HG02981 (cell line): ENCODE measurements at regions not wholly inside any gene's neighbourhood (a gene's known extent, or its start where the extent isn't known, plus 50 kb on each side); places are given as distances from the start of the nearest gene placed in this dataset.
"Not testable (repeated sequence)": the region's sequence is repeated elsewhere in the genome, so short reads cannot be mapped to it uniquely, and the experiment has no call there.

Experiments
- ATAC-seq: cut with Tn5 transposase; IDR thresholded peaks from one replicate; pipeline ENCODE4 v1.9.1; 2021; ENCODE audit warnings: mild to moderate bottlenecking, moderate library complexity; ENCODE audit not compliant: unreplicated experiment

- ATAC-seq = no peak
Measured at GRCh38 chr10:33673839-33674415, 339.5 kb upstream of the NRP1 start.

- ATAC-seq = no peak
Measured at GRCh38 chr10:33669904-33670303, 335.4 kb upstream of the NRP1 start.

GRCh38 chr10:33666686-33667480 is 332.4 kb upstream of the NRP1 start:
- ATAC-seq = no peak

DNA sequence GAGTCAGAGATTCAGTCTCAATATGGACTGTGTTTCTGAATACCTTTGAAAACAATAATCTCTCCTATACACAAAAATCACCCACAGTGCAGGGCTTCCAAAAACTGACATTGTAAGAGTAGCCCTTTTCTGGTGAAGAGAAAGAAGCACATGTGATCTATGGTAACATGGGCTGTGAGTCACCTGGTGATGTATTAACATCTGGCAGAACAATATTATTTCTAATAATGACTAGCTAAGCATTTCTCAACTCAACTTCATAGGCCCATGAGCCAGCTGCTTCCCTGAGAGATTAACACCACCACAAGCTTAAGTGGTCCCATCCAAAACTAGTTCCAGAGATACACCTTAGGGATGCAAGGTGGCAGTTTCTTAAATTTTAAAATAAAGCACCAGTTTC is 331.0 kb upstream of the NRP1 start:
- no peak for ATAC-seq

- no peak for ATAC-seq
Measured at GRCh38 chr10:33664070-33664469, 329.6 kb upstream of the NRP1 start.

DNA sequence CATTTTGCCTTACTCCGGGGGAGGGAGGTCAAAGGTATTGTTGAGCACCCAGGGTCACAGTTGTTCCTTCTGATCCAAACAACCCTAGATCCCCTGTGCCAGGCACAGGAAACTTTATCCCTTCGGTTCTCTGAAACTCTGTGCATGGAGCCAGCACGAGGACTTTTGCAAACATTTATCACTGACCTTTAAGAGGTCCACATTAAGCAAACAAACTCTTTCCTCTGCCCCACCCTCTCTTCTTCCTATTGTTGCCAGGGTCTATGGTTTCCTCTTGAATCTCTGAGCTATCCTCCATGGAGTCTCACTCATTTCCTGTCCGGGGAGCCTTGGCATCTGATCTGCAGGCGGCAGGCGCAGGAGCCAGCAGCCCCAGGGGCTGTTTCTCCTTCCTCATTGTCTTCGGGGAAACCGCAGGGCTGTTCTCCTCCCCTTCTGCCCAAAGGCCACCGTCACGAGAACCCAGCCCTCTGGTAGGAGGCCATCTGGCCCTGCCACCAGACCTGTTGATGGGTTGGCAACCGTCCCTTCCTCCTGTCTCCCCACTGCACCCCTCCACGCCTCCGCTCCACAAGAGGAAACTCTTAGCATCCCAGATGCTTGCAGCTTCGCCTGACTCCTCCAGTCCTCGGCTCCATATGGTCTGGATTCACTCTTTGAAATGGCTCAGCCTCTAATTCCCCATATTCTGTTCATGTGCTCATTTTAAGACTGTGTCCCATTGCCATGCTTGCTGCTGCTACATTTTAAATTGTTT is 327.3 kb upstream of the NRP1 start:
- ATAC-seq = no peak

DNA sequence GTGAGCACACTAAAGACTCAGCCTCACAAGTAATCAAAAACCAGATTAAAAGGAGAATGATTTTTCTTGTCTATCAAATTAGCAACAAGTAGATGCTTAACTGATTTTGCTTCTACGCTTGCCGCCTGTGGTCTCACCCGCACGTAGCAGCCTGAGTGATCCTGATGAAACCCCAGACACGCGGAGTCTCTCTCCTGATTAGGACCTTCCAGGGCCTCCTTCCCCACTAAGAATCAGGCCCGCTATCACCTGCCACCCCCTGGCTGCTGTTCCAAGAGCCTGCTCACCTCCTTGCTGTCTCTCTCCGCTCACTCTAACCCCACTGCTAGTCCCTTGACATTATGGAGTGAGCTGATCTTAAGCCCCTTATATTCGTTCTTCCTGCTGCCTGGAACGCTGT is 325.9 kb upstream of the NRP1 start:
- no peak for ATAC-seq

DNA sequence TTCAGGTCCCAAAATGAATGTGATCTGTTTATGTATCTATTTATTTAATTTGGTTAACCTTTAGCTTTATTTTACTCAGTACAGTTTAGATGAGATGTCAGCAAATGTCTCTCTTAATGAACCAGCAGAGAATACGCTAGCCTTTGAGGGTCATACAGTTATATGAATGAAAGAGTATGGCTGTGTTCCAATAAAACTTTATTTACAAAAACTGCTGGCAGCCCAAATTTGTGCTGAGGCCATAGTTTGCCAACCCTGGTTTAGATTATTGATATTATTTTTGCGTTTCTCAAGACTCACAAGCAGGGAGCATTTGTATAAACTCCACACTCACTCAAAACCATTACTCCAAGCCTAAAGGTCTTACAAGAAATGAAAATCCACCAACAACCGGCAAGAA is 323.4 kb upstream of the NRP1 start:
- no peak for ATAC-seq

- ATAC-seq = no peak
Measured at GRCh38 chr10:33657154-33657908, 322.9 kb upstream of the NRP1 start.

- no peak for ATAC-seq
Measured at GRCh38 chr10:33655921-33656320, 321.5 kb upstream of the NRP1 start.

GRCh38 chr10:33655165-33655815 is 320.8 kb upstream of the NRP1 start:
- no peak for ATAC-seq

GRCh38 chr10:33653584-33654367 is 319.3 kb upstream of the NRP1 start:
- ATAC-seq = no peak

DNA sequence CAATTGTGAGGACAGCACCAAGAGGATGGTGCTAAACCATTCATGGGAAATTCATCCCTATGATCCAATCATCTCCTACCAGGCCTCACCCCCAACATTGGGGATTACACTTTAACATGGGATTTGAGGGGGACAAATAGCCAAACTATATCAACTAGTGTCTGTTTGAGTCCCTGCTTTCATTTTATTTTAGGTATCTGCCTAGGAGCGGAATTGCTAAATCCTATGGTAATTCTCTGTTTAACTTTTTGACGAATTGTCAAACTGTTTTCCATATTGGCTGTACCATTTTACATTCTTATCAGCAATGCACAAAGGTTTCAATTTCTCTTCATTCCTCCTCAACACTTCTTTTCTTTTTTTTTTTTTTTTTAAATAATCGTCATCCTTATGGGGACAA is 318.4 kb upstream of the NRP1 start:
- ATAC-seq = no peak

DNA sequence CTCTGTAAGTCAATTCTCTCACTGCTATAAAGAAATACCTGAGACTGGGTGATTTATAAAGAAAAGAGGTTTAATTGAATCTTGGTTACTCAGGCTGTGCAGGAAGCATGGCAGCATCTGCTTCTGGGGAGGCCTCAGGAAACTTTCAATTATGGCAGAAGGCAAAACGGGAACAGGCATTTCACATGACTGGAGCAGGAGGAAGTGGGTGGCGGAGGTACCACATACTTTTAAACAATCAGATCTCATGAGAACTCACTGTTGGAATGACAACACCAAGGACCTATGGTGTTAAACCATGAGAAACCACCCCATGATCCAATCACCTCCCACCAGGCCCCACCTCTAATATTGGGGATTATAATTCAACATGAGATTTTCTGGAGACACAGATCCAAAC is 315.7 kb upstream of the NRP1 start:
- not testable (repeated sequence) for ATAC-seq

DNA sequence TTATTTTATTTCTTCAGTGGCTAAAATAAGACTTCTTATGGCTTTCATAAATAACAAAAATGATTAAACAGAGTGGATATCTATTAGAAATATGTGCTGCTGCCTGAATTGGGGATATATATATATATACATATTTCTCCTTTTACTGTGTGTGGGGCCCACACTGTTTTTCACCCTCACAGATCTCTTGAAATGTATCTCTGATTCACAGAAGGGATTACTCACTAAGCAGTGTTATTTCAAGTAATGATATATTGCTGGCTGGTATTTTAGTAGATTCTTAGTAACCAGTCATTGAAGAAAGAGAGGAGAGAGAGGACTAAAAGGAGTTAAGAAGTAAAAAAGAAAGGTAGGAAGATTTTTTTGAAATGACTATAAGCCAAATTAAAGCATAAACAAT is 308.6 kb upstream of the NRP1 start:
- no peak for ATAC-seq

GRCh38 chr10:33638891-33639290 is 304.4 kb upstream of the NRP1 start:
- no peak for ATAC-seq

DNA sequence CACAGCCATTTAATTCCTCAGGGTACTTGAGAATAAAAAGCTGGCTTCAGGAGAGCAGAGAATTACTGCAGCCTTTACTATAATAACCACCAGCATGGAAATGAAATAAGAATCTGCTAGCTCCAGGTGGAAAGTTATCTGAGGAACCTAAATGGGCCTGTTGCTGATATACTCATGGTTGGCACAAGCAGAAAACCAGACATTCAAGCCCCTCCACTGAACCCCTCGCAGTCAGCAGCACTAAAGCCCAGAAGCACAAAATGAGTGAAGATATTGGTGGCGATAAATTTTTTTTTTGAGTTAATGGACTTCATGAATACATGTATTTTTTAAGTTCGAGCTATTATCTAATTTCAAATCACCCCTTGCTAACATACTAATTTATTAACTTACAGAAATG is 303.9 kb upstream of the NRP1 start:
- ATAC-seq = no peak

- ATAC-seq = no peak
Measured at GRCh38 chr10:33635967-33636515, 301.6 kb upstream of the NRP1 start.

DNA sequence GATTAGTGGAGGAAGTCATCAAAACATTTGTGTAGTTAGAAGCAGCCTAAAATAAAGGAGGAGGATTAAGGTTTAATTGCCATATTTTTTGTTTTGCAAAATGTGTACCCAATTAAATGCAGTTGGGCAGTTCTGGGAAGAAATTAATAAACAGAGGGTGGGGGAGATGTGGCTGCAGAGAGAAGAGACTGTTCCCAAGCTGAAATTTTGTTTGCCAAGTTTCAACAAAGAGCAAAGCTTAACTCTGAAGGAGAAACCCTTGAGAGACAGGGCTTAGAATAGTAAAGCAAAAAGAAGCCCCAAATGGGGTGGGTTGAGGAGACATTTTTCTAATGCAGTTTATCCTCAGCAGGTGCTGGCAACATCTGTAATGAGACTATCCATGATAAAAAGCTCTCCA is 298.0 kb upstream of the NRP1 start:
- no peak for ATAC-seq

DNA sequence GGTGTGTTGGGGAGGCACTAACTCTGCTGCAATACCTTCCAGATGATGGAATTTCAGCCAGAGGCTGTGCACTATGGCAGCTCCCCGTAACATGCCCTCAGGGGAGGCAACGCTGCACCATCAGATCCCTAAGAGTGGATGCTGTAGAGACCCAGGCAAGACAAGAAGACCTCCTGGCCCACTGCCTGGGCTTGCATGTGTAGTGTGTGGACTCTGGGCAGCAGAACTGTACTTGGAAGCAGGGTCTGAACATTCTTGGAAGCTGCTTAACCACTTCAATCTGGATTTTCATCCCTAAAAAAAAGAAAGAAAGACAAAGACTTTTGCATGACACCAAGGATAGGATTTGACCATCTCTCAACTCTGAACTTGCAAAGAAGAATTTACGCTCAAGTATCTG is 297.5 kb upstream of the NRP1 start:
- no peak for ATAC-seq
